B cell (primary cell): ENCODE measurements at regions not wholly inside any gene's neighbourhood (a gene's known extent, or its start where the extent isn't known, plus 50 kb on each side); places are given as distances from the start of the nearest gene placed in this dataset.

Experiments
- EZH2 ChIP-seq: IDR thresholded peaks from 2 replicates; pipeline ENCODE4 v1.6.1; 2012; ENCODE audit warnings: borderline replicate concordance, low read depth, mild to moderate bottlenecking, moderate library complexity, low read length; ENCODE audit not compliant: insufficient read depth, poor library complexity, severe bottlenecking
- TF ChIP-seq, protein P1 (sequence below): fragments of 200-600 bp; IDR thresholded peaks from one replicate; pipeline ENCODE4 v1.8.0; 2022; ENCODE audit warnings: antibody characterized with exemption, mild to moderate bottlenecking

GRCh38 chr13:67351909-67352308 is 121.8 kb upstream of the PCDH9 start:
- TF ChIP-seq, protein P1, sequence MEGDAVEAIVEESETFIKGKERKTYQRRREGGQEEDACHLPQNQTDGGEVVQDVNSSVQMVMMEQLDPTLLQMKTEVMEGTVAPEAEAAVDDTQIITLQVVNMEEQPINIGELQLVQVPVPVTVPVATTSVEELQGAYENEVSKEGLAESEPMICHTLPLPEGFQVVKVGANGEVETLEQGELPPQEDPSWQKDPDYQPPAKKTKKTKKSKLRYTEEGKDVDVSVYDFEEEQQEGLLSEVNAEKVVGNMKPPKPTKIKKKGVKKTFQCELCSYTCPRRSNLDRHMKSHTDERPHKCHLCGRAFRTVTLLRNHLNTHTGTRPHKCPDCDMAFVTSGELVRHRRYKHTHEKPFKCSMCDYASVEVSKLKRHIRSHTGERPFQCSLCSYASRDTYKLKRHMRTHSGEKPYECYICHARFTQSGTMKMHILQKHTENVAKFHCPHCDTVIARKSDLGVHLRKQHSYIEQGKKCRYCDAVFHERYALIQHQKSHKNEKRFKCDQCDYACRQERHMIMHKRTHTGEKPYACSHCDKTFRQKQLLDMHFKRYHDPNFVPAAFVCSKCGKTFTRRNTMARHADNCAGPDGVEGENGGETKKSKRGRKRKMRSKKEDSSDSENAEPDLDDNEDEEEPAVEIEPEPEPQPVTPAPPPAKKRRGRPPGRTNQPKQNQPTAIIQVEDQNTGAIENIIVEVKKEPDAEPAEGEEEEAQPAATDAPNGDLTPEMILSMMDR = no peak
- no peak for TF ChIP-seq EZH2
